8988T (cell line): ENCODE measurements at regions not wholly inside any gene's neighbourhood (a gene's known extent, or its start where the extent isn't known, plus 50 kb on each side); places are given as distances from the start of the nearest gene placed in this dataset.
A peak's percentile ranks its signal among the peaks of the same experiment; 100 is the strongest.
"Not testable (repeated sequence)": the region's sequence is repeated elsewhere in the genome, so short reads cannot be mapped to it uniquely, and the experiment has no call there.

ENCODE experiments used
- DNase-seq: peaks from one replicate; pipeline ENCODE4 v3.0.0; 2011

GRCh38 chr13:44887515-44887914 is 101.8 kb downstream of the NUFIP1 start:
- DNase-seq, result no peak

GRCh38 chr13:44884076-44884729 is 105.1 kb downstream of the NUFIP1 start:
- no peak for DNase-seq

- DNase-seq, result no peak
Observed at GRCh38 chr13:44879452-44880058, 109.7 kb downstream of the NUFIP1 start.

- DNase-seq, result peak; percentile 29
Observed at GRCh38 chr13:44876782-44877324, 112.4 kb downstream of the NUFIP1 start.

GRCh38 chr13:44874886-44875630 is 114.2 kb downstream of the NUFIP1 start:
- DNase-seq, result no peak

GRCh38 chr13:44874176-44874575 is 115.1 kb downstream of the NUFIP1 start:
- DNase-seq, result no peak

- no peak for DNase-seq
Observed at GRCh38 chr13:44873461-44873860, 115.8 kb downstream of the NUFIP1 start.

- no peak for DNase-seq
Observed at GRCh38 chr13:44872751-44873150, 116.5 kb downstream of the NUFIP1 start.

GRCh38 chr13:44870456-44870929 is 118.8 kb downstream of the NUFIP1 start:
- DNase-seq, result no peak

- DNase-seq, result no peak
Observed at GRCh38 chr13:44869167-44869566, 120.1 kb downstream of the NUFIP1 start.

GRCh38 chr13:44868397-44868796 is 120.9 kb downstream of the NUFIP1 start:
- DNase-seq, result no peak

- no peak for DNase-seq
Observed at GRCh38 chr13:44867825-44868224, 121.4 kb downstream of the NUFIP1 start.

- no peak for DNase-seq
Observed at GRCh38 chr13:44866411-44866911, 122.8 kb downstream of the NUFIP1 start.

- no peak for DNase-seq
Observed at GRCh38 chr13:44865722-44866410, 123.4 kb downstream of the NUFIP1 start.

GRCh38 chr13:44863641-44864040 is 125.6 kb downstream of the NUFIP1 start:
- DNase-seq, result not testable (repeated sequence)

GRCh38 chr13:44860454-44860853 is 128.8 kb downstream of the NUFIP1 start:
- DNase-seq, result no peak

- DNase-seq, result no peak
Observed at GRCh38 chr13:44857736-44858135, 131.5 kb downstream of the NUFIP1 start.

- DNase-seq, result no peak
Observed at GRCh38 chr13:44857061-44857460, 132.2 kb downstream of the NUFIP1 start.

- no peak for DNase-seq
Observed at GRCh38 chr13:44855860-44856259, 133.4 kb downstream of the NUFIP1 start.

- DNase-seq, result no peak
Observed at GRCh38 chr13:44854313-44855060, 134.8 kb downstream of the NUFIP1 start.

- DNase-seq, result no peak
Observed at GRCh38 chr13:44853641-44854040, 135.6 kb downstream of the NUFIP1 start.
